ENCODE measurements at regions not wholly inside any gene's neighbourhood (a gene's known extent, or its start where the extent isn't known, plus 50 kb on each side); places are given as distances from the start of the nearest gene placed in this dataset.
"Not testable (repeated sequence)": the region's sequence is repeated elsewhere in the genome, so short reads cannot be mapped to it uniquely, and the experiment has no call there.

DNA sequence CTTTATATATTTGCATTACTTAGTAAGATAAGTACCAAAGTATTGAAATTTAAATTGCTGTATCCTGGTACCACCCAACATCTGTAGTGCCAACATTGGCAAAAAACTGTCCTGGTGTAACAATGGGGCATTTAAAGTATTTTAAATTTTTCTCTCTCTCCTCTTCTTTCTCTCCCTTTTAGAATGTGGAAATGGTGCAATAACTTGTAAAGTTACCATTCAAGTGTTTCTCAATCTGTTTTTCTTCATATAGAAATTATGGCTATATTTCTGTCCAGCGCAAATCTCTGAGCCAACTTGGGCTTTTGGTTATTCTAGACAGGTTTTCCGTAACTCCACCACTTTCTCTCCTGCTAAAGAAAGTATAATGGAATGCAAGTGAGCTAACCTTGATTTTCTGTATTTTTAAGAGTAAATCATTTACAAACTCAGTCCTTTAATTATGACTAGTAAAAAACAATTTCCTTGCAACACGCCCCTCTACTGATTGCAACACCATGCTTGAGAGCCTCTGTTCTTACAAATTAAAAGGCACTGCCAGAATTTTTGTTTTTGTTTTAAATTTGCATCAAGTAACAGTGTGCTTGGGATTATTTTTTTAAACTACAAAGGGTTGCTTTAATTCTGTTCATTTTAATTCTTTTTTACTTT, 324.2 kb upstream of the CITED2 start:
- Mint-ChIP-seq H3K27me3 (ENCODE audit: low read depth) (no peaks in the 10 kb centered on the region), H3K4me1 (no peaks in the 10 kb centered on the region), H3K9me3 (peaks cover 2% of the 10 kb centered on the region), H3K36me3 (ENCODE audit: low read depth) (peaks cover 4% of the 10 kb centered on the region), H3K4me3 (no peak overlapping the region), H3K27ac (ENCODE audit: unreplicated experiment) (no peak overlapping the region)
- no peak for TF ChIP-seq CTCF (conservative IDR thresholded peaks at IDR 0.05)
- DNase-seq (ENCODE audit: low read depth, low spot score): no peak

DNA sequence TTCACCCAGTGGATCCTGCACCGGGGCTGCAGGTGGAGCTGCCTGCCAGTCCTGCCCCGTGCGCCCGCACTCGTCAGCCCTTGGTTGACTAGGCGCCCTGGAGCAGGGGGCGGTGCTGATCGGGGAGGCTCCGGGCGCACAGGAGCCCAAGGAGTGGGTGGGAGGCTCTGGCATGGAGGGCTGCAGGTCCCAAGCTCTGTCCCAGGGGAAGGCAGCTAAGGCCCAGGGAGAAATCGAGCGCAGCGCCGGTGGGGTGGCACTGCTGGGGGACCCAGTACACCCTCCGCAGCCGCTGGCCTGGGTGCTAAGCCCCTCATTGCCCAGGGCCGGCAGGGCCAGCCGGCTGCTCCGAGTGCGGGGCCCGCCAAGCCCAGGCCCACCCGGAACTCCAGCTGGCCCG, 323.4 kb upstream of the CITED2 start:
- H3K27me3 Mint-ChIP-seq (ENCODE audit: low read depth); H3K4me3 Mint-ChIP-seq; H3K9me3 Mint-ChIP-seq; H3K27ac Mint-ChIP-seq (ENCODE audit: unreplicated experiment); DNase-seq (ENCODE audit: low read depth, low spot score); H3K36me3 Mint-ChIP-seq (ENCODE audit: low read depth); H3K4me1 Mint-ChIP-seq: not testable (repeated sequence)

DNA sequence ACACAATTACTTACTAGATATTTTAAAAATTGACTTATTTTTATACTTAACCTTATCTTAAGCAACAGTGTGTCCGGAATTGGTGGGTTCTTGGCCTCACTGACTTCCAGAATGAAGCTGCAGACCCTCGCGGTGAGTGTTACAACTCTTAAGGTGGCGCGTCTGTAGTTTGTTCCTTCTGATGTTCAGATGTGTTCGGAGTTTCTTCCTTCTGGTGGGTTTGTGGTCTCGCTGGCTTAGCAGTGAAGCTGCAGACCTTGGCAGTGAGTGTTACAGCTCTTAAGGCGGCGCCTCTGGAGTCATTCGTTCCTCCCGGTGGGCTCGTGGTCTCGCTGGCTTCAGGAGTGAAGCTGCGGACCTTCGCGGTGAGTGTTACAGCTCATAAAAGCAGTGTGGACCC, 322.5 kb upstream of the CITED2 start:
- DNase-seq (ENCODE audit: low read depth, low spot score); H3K4me1 Mint-ChIP-seq; H3K27me3 Mint-ChIP-seq (ENCODE audit: low read depth); H3K4me3 Mint-ChIP-seq; H3K36me3 Mint-ChIP-seq (ENCODE audit: low read depth); H3K9me3 Mint-ChIP-seq; H3K27ac Mint-ChIP-seq (ENCODE audit: unreplicated experiment): not testable (repeated sequence)

DNA sequence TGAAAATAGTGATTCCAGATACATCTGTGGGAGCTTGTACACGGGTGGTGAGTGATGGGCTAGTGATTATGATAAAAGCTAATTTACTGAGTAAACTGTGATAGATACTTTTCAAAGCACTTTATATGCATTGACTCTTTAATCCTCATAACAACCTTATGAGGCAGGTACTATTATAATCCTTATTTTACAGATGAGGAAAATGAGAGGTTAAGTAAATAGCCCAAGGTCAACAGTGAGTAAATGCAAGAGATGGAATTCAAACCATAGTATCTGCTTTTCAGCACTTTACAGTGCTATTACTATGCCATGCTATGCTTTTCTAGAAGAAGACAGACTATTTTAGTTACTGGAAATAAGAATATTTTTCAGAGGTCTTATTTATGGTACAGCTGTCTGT, 320.9 kb upstream of the CITED2 start:
- Mint-ChIP-seq H3K4me3 (no peak overlapping the region), H3K36me3 (ENCODE audit: low read depth) (peaks cover 4% of the 10 kb centered on the region), H3K27ac (ENCODE audit: unreplicated experiment) (no peak overlapping the region), H3K27me3 (ENCODE audit: low read depth) (no peaks in the 10 kb centered on the region), H3K4me1 (no peaks in the 10 kb centered on the region), H3K9me3 (peaks cover 2% of the 10 kb centered on the region)
- TF ChIP-seq CTCF (conservative IDR thresholded peaks at IDR 0.05): no peak
- no peak for DNase-seq (ENCODE audit: low read depth, low spot score)

GRCh38 chr6:139693735-139694134, 319.3 kb upstream of the CITED2 start:
- DNase-seq (ENCODE audit: low read depth, low spot score): no peak
- no peaks in the 10 kb centered on the region for H3K4me1 Mint-ChIP-seq

GRCh38 chr6:139690007-139690406, 315.6 kb upstream of the CITED2 start:
- DNase-seq (ENCODE audit: low read depth, low spot score): no peak
- no peak overlapping the region for H3K27ac Mint-ChIP-seq (ENCODE audit: unreplicated experiment)
- H3K9me3 Mint-ChIP-seq: no peaks in the 10 kb centered on the region
- H3K4me3 Mint-ChIP-seq: no peak overlapping the region
- H3K36me3 Mint-ChIP-seq (ENCODE audit: low read depth): no peaks in the 10 kb centered on the region
- H3K4me1 Mint-ChIP-seq: peaks cover 8% of the 10 kb centered on the region
- no peak for TF ChIP-seq CTCF (conservative IDR thresholded peaks at IDR 0.05)
- no peaks in the 10 kb centered on the region for H3K27me3 Mint-ChIP-seq (ENCODE audit: low read depth)

More at GRCh38 chr6:139693735-139694134, 319.3 kb upstream of the CITED2 start:
- Mint-ChIP-seq H3K27me3 (ENCODE audit: low read depth) (no peaks in the 10 kb centered on the region), H3K27ac (ENCODE audit: unreplicated experiment) (no peak overlapping the region), H3K4me3 (no peak overlapping the region), H3K9me3 (peaks cover 2% of the 10 kb centered on the region), H3K36me3 (ENCODE audit: low read depth) (peaks cover 4% of the 10 kb centered on the region)
- TF ChIP-seq CTCF (conservative IDR thresholded peaks at IDR 0.05): no peak

Data from neural crest cell (in vitro differentiated cells).